ENCODE measurements at regions not wholly inside any gene's neighbourhood (a gene's known extent, or its start where the extent isn't known, plus 50 kb on each side); places are given as distances from the start of the nearest gene placed in this dataset.
"Not testable (repeated sequence)": the region's sequence is repeated elsewhere in the genome, so short reads cannot be mapped to it uniquely, and the experiment has no call there.

DNA sequence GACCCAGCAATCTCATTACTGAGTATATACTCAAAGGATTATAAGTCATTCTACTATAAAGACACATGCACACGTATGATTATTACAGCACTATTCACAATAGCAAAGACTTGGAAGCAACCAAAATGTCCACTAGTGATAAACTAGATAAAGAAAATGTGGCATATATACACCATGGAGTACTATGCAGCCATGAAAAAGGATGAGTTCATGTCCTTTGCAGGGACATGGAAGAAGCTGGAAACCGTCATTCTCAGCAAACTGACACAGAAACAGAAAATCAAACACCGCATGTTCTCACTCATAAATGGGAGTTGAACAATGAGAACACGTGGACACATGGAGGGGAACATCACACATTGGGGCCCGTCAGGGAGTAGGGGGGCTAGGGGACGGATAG, 1600.0 kb upstream of the NUDT12 start:
- not testable (repeated sequence) for DNase-seq

DNA sequence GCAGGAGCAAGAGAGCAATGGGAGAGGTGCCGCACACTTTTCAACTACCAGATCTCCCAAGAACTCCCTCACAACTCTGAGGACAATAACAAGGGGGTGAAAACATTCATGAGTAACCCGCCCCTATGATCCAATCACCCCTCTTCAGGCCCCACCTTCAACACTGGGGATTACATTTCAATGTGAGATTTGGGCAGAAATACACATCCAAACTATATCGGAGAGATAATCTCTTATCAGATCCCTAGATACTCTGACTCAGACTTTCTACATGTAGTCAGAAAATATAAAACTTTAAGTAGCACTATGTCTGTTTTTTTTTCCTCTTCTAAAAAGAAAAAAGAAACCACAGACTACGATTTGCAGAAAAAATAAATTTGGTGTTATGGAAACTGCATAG, 1595.9 kb upstream of the NUDT12 start:
- DNase-seq, result no peak

DNA sequence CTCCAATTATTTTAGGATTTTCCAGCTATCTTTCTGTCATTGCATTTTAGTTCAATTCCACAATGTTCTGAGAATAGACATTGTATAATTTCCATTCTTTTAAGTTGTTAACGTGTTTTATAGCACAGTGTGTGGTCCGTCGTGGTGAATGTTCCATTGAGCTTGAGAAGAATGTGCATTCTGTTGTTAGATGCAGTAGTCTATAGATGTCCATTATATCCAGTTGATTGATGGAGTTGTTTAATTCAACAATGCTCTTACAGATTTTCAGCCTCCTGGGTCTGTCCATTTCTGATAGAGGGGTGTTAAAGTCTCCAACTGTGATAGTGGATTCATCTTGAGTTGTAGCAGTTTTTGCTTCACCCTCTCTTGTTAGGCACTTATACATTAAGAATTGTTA, 1587.7 kb upstream of the NUDT12 start:
- no peak for DNase-seq

DNA sequence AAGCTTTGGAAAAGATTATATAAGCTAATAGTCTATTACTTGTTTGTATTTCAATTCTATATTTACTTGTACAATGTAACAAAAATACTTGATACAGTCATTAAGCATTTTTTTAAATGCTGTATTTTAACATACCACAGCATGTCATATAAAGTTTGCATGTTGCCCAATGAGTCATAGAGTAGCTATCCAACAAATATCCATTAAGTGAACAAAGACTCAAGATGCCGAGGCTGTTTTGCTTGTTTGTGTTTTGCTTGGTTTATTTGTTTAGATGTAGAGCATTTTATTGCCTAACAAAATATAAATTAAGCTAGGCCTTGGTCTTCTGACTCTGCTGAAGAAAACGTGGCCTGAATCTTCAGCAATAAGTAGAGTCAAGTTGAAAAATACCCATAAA, 1584.3 kb upstream of the NUDT12 start:
- DNase-seq, result no peak

DNA sequence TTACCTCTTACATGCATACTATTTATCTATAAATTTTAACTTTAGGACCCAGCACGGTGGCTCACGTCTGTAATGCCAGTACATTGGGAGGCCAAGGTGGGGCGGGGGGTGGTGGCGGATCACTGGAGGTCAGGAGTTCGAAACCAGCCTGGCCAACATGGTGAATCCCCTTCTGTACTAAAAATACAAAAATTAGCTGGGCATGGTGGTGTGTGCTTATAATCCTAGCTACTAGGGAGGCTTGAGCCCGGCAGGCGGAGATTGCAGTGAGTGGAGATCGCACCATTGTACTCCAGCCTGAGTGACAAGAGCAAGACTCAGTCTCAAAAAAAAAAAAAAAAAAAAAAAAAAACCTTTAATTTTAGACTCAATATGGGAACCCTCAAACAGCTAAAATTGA, 1582.6 kb upstream of the NUDT12 start:
- no peak for DNase-seq

DNA sequence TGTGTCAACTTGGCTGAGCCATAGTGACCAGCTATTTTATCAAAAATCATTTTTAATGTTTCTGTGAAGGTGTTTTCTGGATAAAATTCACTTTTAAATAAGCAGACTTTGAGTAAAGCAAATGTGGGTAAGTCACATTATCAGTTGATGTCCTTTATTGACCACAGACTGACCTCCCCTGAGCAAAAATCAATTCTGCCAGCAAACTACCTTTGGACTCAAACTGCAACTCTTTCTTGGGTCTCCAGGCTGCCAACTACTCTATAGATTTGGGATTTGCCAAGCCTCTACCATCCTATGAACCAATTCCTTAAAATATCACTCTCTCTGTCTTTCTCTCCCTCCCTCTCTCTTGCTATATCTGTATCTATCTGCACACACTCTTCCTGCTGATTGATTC, 1571.7 kb upstream of the NUDT12 start:
- no peak for DNase-seq

DNA sequence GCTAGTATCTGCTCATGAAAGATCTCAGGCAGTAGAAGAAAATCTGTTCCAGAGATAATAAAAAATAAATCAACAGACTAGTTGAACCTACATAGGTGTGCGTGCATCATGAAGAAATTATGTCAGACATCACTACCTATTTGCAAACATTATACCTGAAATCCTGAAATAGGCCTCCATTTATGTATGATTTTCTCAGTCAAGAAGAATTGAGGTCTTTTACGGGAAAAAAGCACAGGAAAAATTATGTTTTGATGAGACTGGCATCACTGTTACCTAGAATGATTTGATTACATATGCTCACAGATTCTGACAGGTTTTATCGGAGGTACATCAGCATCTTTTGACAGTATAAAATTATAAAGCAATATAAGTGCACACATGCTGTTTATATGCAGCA, 1570.5 kb upstream of the NUDT12 start:
- no peak for DNase-seq

DNA sequence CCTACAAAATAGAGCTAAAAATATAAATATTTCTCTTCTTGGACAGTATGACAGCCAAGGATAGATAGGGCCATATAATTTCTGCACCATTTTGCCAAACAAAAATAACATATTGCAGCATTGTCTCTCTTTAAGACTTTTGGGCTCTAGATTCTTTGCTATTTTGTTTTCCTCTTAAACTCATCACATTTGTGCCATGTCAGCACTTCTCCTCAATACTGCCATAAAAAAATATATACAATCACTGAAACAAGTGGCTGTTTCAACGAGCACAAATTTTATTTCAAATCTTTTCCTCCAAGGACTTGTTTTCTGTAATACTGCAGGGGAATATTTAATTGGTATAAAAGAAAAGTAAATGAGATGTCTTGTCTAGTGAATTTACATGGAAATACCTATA, 1570.0 kb upstream of the NUDT12 start:
- no peak for DNase-seq

DNA sequence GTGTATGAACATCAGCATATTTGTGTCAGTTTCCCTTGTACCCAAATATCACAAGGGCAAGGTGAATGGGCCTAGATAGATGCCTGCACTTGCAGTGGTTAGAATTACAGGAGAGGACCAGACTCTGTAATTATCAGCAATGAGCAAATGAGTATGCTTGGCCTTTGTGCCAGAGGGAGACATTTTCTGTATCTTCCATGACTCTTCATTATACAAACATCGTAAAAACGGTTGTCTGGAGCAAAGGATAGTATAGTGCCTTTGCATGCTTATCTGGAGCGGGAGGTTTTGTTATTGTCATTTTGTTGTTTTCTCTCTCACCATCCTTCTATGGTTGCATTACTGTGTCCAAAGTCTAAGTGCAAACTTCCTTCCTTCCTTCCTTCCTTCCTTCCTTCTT, 1568.5 kb upstream of the NUDT12 start:
- DNase-seq, result no peak

DNA sequence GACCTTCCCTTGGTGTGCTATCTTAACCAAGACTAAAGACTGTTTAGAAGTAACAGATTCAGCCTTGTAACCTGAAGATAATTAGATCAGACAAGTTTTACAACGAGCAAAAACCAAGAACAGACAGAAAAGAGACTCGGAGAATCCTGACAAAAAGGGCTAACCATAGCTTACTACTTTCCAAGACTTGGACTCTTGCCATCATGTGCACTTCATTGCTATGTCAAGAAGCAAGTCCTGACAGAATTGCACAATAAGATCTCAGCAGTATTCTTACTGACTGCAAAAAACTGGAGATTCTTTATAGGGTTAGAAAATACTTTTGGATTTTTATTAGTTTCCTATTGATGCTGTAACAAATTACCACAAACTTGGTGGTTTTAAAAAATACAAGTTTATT, 1539.0 kb upstream of the NUDT12 start:
- DNase-seq, result peak; percentile 24

DNA sequence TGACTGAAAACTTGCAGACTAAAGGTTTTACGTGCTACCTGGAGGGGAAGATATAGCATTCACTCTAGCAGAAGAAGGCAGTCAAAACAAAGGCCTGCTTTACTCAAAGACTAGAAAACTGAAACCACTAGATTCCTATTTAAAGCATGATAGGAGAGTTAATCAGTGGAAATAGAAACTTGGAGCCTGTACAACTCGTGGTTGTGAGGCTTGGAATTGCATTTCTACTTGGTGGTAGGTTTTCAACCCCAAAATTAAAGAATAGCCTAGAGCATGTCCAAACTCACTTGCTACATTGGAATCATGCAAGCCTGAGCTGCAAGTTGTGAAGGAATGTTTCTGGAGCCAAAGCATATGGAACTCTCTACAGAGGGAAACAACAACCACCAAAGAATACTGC, 1526.4 kb upstream of the NUDT12 start:
- DNase-seq, result no peak

DNA sequence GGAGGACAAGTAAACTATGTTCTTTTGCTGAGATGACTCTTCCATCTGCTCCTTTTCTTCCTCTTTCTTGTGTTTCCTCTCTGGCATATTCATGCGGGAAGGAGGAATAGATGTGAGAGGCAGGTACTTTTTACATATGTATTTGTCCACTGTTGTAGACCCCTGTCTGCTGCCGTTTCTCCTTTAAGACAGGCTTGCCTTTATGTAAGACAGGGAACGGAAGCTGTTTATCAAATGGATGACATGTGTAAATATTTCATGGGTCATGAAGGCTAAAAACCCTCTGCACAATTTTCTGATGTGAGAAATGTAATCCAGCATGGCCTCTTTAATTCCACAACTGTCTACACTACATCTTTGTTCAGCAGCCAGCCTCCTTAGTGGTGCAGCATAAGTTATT, 1525.5 kb upstream of the NUDT12 start:
- DNase-seq, result no peak

DNA sequence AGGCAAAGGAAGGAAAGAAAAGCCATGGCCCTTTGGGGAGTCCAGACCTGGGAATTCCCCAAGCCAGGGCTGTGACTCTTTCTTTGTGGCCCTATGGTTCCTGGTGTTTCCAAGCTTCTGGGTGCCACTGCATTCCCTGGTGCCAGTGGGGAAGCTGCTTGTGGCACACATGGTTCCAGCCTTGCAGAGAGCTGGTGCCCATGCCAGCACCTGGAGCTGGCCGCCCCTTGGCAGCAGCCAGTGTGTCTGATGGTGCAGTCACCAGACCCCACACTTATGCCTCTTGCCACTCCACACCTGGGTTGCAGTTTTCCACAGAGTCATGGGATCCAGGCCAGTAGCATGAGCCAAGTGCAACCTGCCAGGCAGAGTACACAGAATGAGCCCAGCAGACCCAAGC, 1495.3 kb upstream of the NUDT12 start:
- DNase-seq, result no peak

DNA sequence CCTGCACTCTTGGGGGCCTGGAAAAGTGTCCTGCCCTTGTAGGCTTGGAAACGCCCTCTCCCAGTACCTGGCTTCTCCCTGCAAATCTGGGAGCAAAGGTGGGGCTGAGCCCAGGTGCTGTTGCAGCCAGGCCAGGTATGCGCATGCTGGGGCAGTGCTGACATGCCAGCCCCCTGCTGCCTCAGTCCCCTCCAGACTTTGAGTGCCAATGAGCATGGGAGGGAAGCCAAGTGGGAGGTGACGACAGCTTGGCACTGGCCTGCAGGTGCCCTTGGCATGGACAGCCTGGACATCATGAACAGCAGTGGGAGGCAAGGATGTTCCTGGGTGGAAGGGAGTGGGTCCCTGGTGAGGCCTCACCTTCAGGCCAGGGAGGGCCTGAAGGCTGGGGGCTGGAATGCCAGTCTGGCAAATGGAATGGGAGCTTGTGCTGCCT, 1494.4 kb upstream of the NUDT12 start:
- no peak for DNase-seq

DNA sequence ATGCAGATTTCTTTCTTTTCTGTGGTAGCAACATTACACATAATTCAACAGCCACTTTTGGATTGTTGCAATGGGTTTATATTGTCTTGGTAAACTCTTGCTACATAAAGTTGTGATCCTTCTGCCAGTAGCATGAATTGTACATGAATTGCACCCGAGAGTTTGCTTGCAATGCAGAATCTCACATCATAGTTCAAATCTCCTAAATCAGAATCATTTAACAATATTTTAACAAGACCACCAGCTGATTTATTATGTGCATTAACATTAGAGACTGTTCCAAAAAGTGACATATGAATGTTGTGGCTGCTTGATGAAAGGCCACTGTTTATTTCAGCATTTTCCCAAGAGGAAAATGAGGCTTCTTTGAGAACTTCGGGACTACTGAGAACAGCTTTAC, 1491.8 kb upstream of the NUDT12 start:
- DNase-seq, result no peak

DNA sequence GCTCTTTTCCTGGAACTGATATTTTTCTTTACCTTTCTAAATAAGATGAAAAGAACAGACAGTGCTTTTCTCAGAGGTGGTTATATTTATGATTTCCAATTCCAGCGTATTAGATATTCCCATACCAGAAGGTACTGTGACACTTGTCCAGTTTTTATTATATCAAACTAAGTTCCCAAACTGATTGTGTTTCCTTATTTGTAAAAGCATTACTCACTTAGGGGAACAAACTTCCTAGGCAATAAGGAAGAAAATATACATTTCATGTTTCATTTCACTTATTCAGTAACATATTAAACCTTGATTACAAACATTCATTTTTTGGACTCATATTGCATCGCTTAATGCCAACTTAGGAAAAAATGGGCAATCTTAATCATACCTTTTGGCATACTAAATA, 1480.0 kb upstream of the NUDT12 start:
- DNase-seq, result no peak

DNA sequence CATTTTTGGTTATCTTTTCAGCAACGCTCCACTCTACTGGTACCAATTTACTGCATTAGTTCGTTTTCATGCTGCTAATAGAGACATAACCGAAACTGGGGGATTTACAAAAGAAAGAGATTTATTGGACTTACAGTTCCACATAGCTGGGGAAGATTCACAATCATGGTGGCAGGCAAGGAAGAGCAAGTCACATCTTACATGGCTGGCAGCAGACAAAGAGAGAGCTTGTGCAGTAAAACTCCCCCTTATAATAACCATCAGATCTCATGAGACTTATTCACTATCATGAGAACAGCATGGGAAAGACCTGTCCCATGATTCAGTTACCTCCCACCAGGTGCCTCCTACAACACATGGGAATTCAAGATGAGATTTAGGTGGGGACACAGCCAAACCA, 1474.2 kb upstream of the NUDT12 start:
- DNase-seq, result not testable (repeated sequence)

DNA sequence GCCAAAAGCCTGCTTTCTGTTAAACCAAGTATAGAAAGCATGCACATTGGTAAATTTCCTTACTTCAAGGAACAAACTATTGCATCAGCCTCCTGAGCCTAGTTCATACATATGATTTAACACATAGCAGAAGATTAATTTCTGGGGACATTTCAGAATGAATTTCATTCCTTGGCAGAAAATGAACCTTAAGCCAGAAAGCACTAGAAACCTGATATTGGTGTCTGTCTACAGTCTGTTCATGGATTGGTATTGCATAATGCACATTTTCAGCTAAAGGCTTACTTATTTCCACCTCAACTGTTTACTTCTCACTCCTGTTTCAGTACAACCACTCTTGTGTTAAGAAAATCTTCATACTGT, 1471.8 kb upstream of the NUDT12 start:
- peak; percentile 8 for DNase-seq

DNA sequence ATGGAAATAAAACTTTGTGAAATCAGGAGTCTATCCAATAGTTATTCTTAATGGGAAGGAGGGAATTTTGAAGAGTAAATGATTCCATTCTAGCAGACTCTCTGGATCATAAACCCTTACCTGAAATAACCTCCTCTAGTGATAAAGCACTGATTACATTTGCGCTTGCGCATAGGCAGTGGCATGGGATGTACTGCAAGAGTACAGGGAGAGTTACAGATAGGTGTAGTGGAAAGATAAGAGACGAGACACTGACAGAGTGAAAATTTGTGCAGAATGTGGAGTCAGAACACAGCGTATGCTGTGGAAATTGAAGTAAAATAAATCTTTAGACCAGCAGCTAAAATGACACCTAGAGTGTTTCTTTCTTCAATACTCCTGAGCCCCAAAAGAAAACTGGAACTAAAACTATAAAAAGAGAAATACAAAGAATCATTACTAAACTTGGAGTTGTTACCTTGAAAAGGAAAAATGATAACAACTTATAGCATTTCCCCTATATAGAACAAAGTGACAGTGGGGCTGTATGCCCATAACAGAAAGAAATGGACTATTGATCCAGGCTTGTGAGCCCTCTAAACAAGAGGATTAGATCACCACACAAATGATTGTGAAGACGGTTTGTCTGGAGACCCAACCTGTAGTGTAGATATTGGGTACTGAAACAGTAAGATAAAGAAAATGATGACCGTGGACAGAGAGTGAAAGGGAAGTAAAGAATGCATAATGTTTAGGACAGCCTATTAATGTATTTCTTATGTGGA, 1471.2 kb upstream of the NUDT12 start:
- DNase-seq, result no peak

DNA sequence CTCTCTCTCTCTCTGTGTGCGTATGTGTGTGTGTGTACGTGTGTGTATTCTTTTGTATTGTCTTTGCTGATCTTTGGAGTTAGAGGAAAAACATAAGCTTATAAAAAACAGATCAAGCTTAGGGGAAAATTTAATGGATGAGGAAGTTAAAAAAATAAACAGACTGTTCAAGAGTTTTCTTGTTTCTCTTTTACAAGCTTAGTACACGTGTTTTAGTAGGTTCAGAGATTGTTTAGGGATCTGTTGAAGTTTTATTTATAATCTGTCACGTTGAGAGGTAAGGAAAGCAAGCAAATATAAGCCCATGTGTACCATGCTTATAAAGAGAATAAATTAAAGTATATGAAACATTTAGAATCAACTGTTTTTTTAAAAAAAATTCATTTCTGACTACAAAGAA, 1470.3 kb upstream of the NUDT12 start:
- no peak for DNase-seq

DNA sequence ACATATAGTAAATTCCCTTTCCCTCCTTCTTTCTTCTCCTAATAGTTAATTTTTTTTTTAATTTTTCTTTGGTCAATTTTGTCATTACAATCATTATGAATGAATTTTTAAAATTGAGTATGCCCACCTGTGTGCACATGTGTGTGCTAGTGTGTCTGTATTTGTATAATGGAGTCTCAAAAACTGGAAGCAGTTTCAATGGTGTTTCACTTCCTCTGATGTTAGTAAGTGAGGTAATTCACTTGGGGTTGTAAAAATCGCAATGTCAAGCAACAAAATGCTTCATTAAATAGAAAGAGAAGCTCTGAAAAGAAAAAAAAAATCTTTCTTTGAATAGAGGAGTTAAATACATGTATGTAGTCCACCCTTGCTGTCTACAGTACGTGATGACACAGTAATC, 1467.6 kb upstream of the NUDT12 start:
- DNase-seq, result no peak

DNA sequence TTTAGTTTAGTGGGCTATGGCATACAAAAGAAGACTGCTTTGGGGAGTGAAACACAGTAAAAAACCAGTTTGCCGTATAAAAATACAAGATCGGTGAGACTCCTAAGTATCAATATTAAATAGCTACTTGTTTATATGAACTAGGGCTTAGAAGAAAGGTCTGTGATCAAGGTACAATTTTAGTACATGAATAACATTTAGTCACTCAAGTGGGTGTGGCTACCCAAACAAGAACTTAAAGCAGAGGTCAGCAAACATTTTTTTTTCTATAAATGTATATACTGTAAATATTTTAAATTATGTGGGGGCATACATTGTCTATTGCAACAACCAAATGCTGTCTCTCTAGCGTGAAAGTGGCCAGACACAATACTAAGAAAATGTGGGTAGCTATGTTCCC, 1452.5 kb upstream of the NUDT12 start:
- no peak for DNase-seq

DNA sequence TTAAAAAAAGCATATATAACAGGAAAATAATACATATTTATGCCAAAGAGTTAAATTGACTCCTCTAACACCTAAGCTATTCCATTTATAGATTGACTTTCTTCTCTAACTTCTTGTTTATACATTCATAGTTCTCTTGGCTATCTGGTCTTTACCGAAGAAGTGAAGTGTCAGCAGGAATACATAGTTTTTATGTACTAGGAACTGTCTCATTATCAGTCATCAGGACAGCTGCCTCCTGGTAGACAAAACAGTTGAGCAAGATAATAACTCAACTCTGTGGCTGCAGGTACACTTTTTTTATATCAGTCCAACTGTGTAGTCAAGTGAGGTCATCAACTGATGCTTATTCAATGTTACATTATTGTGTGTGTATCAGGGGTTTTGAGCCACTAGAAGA, 1436.0 kb upstream of the NUDT12 start:
- DNase-seq, result no peak

DNA sequence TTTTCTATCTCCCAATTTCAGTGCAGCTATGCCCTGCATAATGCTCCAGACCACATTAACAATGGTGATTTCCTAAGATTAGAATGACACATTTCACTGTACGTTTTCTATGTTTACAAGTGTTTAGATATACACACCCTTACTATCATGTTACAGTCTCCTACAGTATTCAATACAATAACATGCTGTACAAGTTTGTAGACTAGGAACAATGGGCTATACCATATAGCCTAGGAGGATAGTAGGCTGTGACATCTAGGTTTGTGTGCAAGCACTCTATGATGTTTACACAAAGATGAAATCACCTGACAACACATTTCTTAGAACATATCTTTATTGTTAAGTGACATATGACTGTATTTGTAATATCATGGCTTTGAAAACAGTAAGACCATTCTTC, 1435.6 kb upstream of the NUDT12 start:
- no peak for DNase-seq

DNA sequence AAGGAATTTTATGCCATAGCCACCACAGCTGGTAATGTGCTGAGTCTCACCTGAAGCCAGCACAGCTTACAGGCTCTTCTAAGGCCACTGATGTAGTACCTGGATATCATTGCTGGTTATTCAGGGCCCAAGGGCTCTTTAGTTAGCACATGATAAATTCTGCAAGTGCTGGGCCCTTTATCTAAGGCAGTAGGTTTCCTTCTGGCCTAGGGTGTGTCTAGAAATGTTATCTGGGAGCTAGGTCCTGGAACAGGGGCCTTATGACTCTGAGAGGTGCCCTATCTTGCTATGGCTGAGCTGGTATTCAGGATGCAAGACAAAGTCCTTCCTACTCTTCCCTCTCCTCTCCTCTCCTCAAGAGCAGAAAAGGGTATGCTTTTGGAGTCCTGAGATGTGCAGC, 1424.5 kb upstream of the NUDT12 start:
- DNase-seq, result no peak
